SH-SY5Y (cell line): ENCODE measurements at regions not wholly inside any gene's neighbourhood (a gene's known extent, or its start where the extent isn't known, plus 50 kb on each side); places are given as distances from the start of the nearest gene placed in this dataset.

ENCODE experiments used
- GATA2 ChIP-seq: IDR thresholded peaks from 2 replicates; pipeline ENCODE4 v1.6.1; 2011; ENCODE audit warnings: mild to moderate bottlenecking, low read depth, low read length
- GATA3 ChIP-seq: IDR thresholded peaks from 2 replicates; pipeline ENCODE4 v1.6.1; 2011; ENCODE audit warnings: low read depth, mild to moderate bottlenecking, low read length, moderate library complexity

GRCh38 chr2:16047701-16048100 lies 107.4 kb downstream of the MYCN start:
- TF ChIP-seq GATA2 (no peak), GATA3 (no peak)

- TF ChIP-seq GATA2 (no peak), GATA3 (no peak)
These were observed 106.3 kb downstream of the MYCN start for GRCh38 chr2:16046649-16047048.

DNA sequence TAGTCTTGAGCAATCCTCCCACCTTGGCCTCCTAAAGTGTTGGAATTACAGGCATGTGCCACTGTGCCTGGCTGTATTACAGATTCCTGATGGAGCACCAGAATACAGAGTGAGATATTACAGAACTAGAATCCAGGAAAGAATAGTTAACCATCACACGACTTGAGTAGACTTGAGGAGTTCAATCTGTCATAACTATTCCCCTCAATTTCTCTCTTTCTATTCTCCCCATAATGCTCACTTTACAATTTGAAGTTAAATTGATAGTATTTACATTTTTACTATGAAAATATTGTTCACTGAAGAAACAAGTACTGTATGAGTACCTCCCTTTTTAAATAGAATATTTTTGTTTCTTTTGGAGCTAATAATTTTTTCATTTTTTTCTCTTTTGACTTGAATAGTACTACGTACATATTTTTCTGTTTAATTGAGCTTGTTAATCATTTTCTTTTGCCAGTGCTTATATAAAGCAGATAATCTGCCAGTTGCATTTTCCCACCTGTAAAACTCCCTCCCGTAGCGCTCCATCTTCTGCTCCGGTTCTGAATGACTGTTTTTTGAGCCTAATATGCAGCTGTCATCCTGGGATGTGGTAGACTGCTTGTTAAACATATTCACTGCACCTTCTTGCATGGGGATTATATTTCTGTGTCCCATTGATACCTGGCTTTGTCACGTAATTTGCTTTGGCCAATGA lies 105.5 kb downstream of the MYCN start:
- TF ChIP-seq GATA2 (no peak), GATA3 (no peak)

DNA sequence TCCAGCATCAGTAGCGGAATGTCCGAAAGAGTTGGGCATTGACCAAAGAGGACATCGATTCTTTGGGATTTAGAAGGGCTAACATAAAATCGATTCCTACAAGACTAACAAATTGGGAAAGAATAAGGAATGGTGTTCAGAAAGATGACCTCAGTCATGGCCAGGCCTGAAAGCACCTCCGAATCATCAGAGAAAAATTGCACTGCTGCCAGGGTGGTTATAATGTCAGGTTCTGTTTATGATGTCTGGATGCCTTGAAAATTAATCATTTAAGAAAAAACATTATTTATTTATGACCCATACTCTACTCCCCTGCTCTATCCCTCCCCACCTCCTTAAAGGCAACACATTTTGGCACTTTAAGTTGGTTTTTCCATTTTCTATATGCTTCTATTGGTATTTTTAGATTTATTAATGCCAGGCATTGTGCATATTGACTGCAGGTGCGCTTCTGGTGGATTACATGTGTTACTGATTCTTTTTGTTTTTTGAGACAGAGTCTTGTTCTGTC lies 104.7 kb downstream of the MYCN start:
- TF ChIP-seq GATA3 (no peak), GATA2 (no peak)

GRCh38 chr2:16043627-16044026 lies 103.3 kb downstream of the MYCN start:
- TF ChIP-seq GATA3 = no peak
- no peak for TF ChIP-seq GATA2

DNA sequence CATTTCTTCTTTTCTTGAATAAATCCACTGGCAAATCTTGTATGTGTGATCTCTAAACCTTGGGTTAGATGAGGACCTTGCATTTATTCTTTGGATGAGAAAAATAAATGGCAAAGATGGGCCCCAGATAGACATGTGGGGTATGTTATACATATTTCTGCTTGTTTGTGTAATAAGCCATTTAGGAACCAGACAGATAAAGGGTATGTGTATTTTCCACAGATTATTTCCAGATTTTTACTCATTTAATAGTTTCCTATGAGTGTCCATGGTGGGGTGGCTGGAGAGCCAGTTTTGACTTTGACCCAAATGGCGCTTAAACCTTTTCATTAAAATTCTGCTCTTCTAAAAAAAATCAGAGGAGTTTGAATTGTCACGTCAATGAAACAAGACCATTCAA lies 102.8 kb downstream of the MYCN start:
- TF ChIP-seq GATA3 = no peak
- no peak for TF ChIP-seq GATA2

DNA sequence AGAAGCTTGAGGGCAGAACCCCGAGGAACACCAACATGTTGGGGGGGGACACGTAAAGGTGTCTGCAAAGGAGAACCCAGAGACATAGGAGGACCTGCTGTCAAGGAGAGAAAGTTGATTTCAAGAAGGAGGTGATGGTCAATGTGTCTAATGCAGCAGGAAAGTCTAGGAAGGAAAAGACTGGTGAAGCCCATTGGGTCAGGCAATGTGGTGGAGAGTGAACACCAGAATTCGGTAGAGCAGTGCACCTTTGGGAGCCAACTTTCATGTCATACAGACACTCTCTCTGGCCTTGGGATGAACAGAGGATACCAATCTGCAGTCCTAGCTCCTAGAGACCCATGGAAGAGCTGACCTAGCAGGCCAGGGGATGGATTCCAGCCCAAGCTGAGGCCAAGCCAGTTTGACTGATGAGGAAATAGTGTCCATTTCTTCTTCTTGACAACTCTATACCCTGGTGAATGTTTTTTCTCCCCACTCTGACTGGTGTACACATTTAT lies 101.9 kb downstream of the MYCN start:
- no peak for TF ChIP-seq GATA2
- TF ChIP-seq GATA3 = no peak

- no peak for TF ChIP-seq GATA3
- TF ChIP-seq GATA2 = no peak
These were observed 100.1 kb downstream of the MYCN start for GRCh38 chr2:16040271-16041010.

GRCh38 chr2:16039823-16040222 lies 99.5 kb downstream of the MYCN start:
- TF ChIP-seq GATA2 = no peak
- no peak for TF ChIP-seq GATA3

DNA sequence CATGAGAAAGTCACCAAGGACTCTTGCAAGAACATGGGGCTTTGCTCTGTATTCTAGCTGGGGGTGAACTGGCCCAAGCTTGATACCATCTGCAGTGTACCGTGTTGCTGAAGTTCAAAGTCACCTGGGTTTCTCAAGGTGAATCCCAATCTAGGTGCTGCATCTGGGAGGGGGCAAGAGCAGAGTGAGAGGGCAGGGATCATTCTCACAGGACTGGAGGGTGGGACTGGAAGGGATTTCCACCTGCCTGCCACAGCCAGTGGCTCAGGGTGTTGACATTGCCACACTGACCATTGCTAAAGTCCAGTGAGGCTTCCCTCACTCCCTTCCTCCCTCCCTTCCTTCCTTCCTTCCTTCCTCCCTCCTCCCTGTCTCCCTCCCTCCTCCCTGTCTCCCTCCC lies 98.7 kb downstream of the MYCN start:
- TF ChIP-seq GATA2 = no peak
- no peak for TF ChIP-seq GATA3

DNA sequence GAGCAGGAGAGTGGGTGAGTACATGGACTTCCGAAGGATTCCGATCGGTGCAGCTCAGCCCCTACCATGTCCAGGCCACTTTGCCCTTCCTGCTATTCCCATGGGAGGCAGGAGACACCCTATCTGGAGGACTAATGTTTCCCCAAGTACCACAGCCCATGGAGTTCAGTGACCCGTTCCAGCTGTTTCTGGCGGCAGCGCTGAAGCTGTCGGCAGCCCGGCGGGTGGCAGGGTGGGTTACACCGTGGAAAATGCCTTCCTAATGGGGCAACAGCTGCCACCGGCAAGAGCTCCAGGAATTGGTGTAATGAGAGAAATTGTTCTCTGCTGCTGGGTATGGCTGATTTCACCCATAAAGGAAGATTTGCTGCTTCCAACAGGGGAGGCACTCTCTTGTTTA lies 98.3 kb downstream of the MYCN start:
- TF ChIP-seq GATA3 = no peak
- no peak for TF ChIP-seq GATA2

- TF ChIP-seq GATA3 (no peak), GATA2 (no peak)
These were observed 97.6 kb downstream of the MYCN start for GRCh38 chr2:16037808-16038457.

GRCh38 chr2:16036951-16037350 lies 96.6 kb downstream of the MYCN start:
- TF ChIP-seq GATA3 (no peak), GATA2 (no peak)
